H9 (cell line): ENCODE measurements at regions not wholly inside any gene's neighbourhood (a gene's known extent, or its start where the extent isn't known, plus 50 kb on each side); places are given as distances from the start of the nearest gene placed in this dataset.

ENCODE experiments used
- DNase-seq: peaks from one replicate; pipeline ENCODE4 v3.0.0-alpha.2; 2017
- H2AFZ ChIP-seq: one replicate; pipeline ENCODE4 v1.6.1; 2013; ENCODE audit warnings: mild to moderate bottlenecking, low read length, control low read depth, moderate library complexity
- H2AK5ac ChIP-seq: 2 replicates; pipeline ENCODE4 v1.6.1; 2013; ENCODE audit warnings: low read length, control low read depth, mixed read lengths; ENCODE audit not compliant: insufficient read length
- H2BK120ac ChIP-seq: one replicate; pipeline ENCODE4 v1.6.1; 2013; ENCODE audit warnings: low read depth, mild to moderate bottlenecking, low read length, control low read depth, inconsistent platforms; ENCODE audit not compliant: poor library complexity, severe bottlenecking
- H2BK12ac ChIP-seq: 2 replicates; pipeline ENCODE4 v1.6.1; 2013; ENCODE audit warnings: low read length, control low read depth, mixed read lengths, low read depth; ENCODE audit not compliant: insufficient read length
- H2BK15ac ChIP-seq: 2 replicates; pipeline ENCODE4 v1.6.1; 2013; ENCODE audit warnings: low read depth, low read length, control low read depth
- H2BK20ac ChIP-seq: one replicate; pipeline ENCODE4 v1.6.1; 2013; ENCODE audit warnings: low read depth, mild to moderate bottlenecking, low read length, control low read depth, inconsistent platforms; ENCODE audit not compliant: poor library complexity, severe bottlenecking
- H2BK5ac ChIP-seq: 2 replicates; pipeline ENCODE4 v1.6.1; 2013; ENCODE audit warnings: low read length, control low read depth, mixed read lengths; ENCODE audit not compliant: insufficient read length
- H3K14ac ChIP-seq: 2 replicates; pipeline ENCODE4 v1.6.1; 2013; ENCODE audit warnings: low read length, control low read depth; ENCODE audit not compliant: insufficient read depth
- H3K18ac ChIP-seq: 2 replicates; pipeline ENCODE4 v1.6.1; 2013; ENCODE audit warnings: low read depth, mild to moderate bottlenecking, mixed read lengths, low read length, control low read depth; ENCODE audit not compliant: insufficient read length
- H3K23ac ChIP-seq: 2 replicates; pipeline ENCODE4 v1.6.1; 2013; ENCODE audit warnings: low read length, control low read depth, mixed read lengths, low read depth; ENCODE audit not compliant: insufficient read length
- H3K23me2 ChIP-seq: 2 replicates; pipeline ENCODE4 v1.6.1; 2013; ENCODE audit warnings: low read depth, mild to moderate bottlenecking, mixed read lengths, low read length, control low read depth; ENCODE audit not compliant: insufficient read length, poor library complexity, severe bottlenecking
- H3K27ac ChIP-seq: 2 replicates; pipeline ENCODE4 v1.5.1; 2013; ENCODE audit warnings: low read length, control low read depth, mixed read lengths, low read depth; ENCODE audit not compliant: insufficient read length
- H3K27me3 ChIP-seq: 2 replicates; pipeline ENCODE4 v1.6.1; 2013; ENCODE audit warnings: low read length, control low read depth, inconsistent platforms; ENCODE audit not compliant: insufficient read depth
- H3K4ac ChIP-seq: 2 replicates; pipeline ENCODE4 v1.6.1; 2013; ENCODE audit warnings: low read depth, mild to moderate bottlenecking, control low read depth, inconsistent platforms, low read length, moderate library complexity
- H3K4me1 ChIP-seq: 2 replicates; pipeline ENCODE4 v1.6.1; 2013; ENCODE audit warnings: low read length, control low read depth, inconsistent platforms; ENCODE audit not compliant: insufficient read depth
- H3K4me2 ChIP-seq: 2 replicates; pipeline ENCODE4 v1.6.1; 2013; ENCODE audit warnings: low read length, control low read depth, mixed read lengths; ENCODE audit not compliant: insufficient read length, insufficient read depth
- H3K56ac ChIP-seq: 2 replicates; pipeline ENCODE4 v1.6.1; 2013; ENCODE audit warnings: low read depth, mild to moderate bottlenecking, mixed read lengths, low read length, control low read depth; ENCODE audit not compliant: insufficient read length
- H3K79me1 ChIP-seq: 2 replicates; pipeline ENCODE4 v1.6.1; 2013; ENCODE audit warnings: low read depth, mild to moderate bottlenecking, moderate library complexity, low read length, control low read depth, inconsistent platforms; ENCODE audit not compliant: insufficient read depth, poor library complexity, severe bottlenecking
- H3K79me2 ChIP-seq: 2 replicates; pipeline ENCODE4 v1.6.1; 2013; ENCODE audit warnings: low read length, control low read depth, inconsistent platforms; ENCODE audit not compliant: insufficient read depth
- H3K9ac ChIP-seq: 2 replicates; pipeline ENCODE4 v1.6.1; 2013; ENCODE audit warnings: low read length, control low read depth, mixed read lengths; ENCODE audit not compliant: insufficient read length; ENCODE audit errors: extremely low read depth
- H3K9me3 ChIP-seq: one replicate; pipeline ENCODE4 v1.6.1; 2013; ENCODE audit warnings: low read depth, low read length, inconsistent platforms; ENCODE audit not compliant: control insufficient read depth
- H3T11ph ChIP-seq: one replicate; pipeline ENCODE4 v1.6.1; 2013; ENCODE audit warnings: mild to moderate bottlenecking, low read length, control low read depth, inconsistent platforms
- H4K20me1 ChIP-seq: one replicate; pipeline ENCODE4 v1.6.1; 2013; ENCODE audit not compliant: control insufficient read depth, insufficient read length, insufficient read depth
- H4K5ac ChIP-seq: 2 replicates; pipeline ENCODE4 v1.6.1; 2013; ENCODE audit warnings: low read depth, mild to moderate bottlenecking, mixed read lengths, low read length, control low read depth; ENCODE audit not compliant: insufficient read length
- H4K8ac ChIP-seq: replicated peaks from 2 replicates; pipeline ENCODE4 v1.6.1; 2013; ENCODE audit warnings: low read length, control low read depth, mixed read lengths, low read depth; ENCODE audit not compliant: insufficient read length
- H4K91ac ChIP-seq: 2 replicates; pipeline ENCODE4 v1.6.1; 2013; ENCODE audit warnings: low read depth, mild to moderate bottlenecking, moderate library complexity, mixed read lengths, low read length, control low read depth; ENCODE audit not compliant: insufficient read length
- H3K27ac Mint-ChIP-seq, 3 experiments: 2 replicates in 2 of 3; 3 replicates in 1 of 3; pipeline ENCODE4 v1.8.0; 2020 to 2021; ENCODE audit warnings: mixed read lengths in 3 of 3, mild to moderate bottlenecking in 1 of 3, moderate library complexity in 1 of 3
- H3K27me3 Mint-ChIP-seq: 2 replicates; pipeline ENCODE4 v1.8.0; 2021; ENCODE audit warnings: low read depth, mild to moderate bottlenecking, moderate library complexity, mixed read lengths
- H3K36me3 Mint-ChIP-seq, 3 experiments: 2 replicates in 2 of 3; 3 replicates in 1 of 3; pipeline ENCODE4 v1.8.0; 2020 to 2021; ENCODE audit warnings: low read depth in 3 of 3, mixed read lengths in 3 of 3; ENCODE audit not compliant: insufficient read depth in 1 of 3
- H3K4me1 Mint-ChIP-seq, 2 experiments: 2 replicates each; pipeline ENCODE4 v1.8.0; 2020; ENCODE audit warnings: mixed read lengths in 2 of 2
- H3K4me3 Mint-ChIP-seq, 2 experiments: 2 replicates in 1 of 2; 3 replicates in 1 of 2; pipeline ENCODE4 v1.8.0; 2020 to 2021; ENCODE audit warnings: mild to moderate bottlenecking in 2 of 2, mixed read lengths in 2 of 2, moderate library complexity in 1 of 2
- H3K9me3 Mint-ChIP-seq, 2 experiments: 2 replicates in 1 of 2; 3 replicates in 1 of 2; pipeline ENCODE4 v1.8.0; 2020; ENCODE audit warnings: mild to moderate bottlenecking in 2 of 2, mixed read lengths in 2 of 2, moderate library complexity in 1 of 2
- WGBS: extraction: QIAGEN DNeasy Blood & Tissue Kit; methylation state at CpG from one replicate; pipeline ENCODE4 v1.1.7; 2013; ENCODE audit warnings: missing lambda C conversion rate, low lambda C conversion rate, mixed read lengths; ENCODE audit not compliant: insufficient read length; ENCODE audit errors: extremely low coverage; 5-methylcytosine and 5-hydroxymethylcytosine counted together
- TF ChIP-seq, protein P1 (sequence below): fragments of 200-600 bp; sonication (generic); conservative IDR thresholded peaks from 3 replicates; pipeline ENCODE4 v1.8.0; 2021; ENCODE audit warnings: antibody characterized with exemption, mild to moderate bottlenecking

DNA sequence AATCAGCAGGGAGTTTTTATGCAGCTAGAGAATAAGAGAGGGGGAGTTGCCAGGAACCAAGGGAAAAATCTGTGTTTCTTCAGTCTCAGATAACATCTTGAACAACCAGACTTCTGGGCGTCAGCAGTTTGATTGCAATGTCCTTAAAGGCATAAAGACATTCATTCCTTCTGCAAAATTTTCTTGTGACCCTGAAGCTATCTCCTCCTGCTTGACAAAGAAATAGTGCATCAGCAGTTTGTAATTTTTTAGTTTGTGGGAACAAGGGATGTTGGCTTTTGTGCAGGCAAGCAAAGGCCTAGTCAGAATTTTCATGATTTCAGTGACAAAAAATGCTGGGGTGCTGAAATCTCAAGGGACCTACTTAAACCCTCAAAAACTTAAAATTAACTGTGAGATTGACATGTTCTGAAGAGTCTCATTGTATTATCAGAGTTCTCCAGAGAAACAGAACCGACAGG lies 125.8 kb upstream of the UNC5C start:
- whole genome bisulfite sequencing: no CpG with 5 or more reads among the region's 2 CpGs
- Mint-ChIP-seq H3K27me3 (no peaks in the 10 kb centered on the region), H3K4me3 (no peak overlapping the region), H3K9me3 (peaks cover 0 to 3% of the 10 kb centered on the region in 2 experiments; a peak in 2 of 5 replicates), H3K27ac (no peak overlapping the region), H3K36me3 (peaks cover 0 to 2% (median 0%) of the 10 kb centered on the region in 3 experiments; a peak in 2 of 7 replicates), H3K4me1 (peaks cover 3 to 5% of the 10 kb centered on the region in 2 experiments; a peak in 3 of 4 replicates)
- Histone ChIP-seq H4K91ac (no peak overlapping the region), H3K27me3 (no peaks in the 10 kb centered on the region), H3K23me2 (no peaks in the 10 kb centered on the region), H3K79me1 (no peaks in the 10 kb centered on the region), H2AK5ac (no peak overlapping the region), H3K9me3 (no peaks in the 10 kb centered on the region), H3K18ac (no peak overlapping the region), H3K79me2 (no peaks in the 10 kb centered on the region), H2BK20ac (no peak overlapping the region), H2BK120ac (no peak overlapping the region), H4K8ac (no peak overlapping the region), H3K4me2 (no peak overlapping the region), H3K27ac (no peak overlapping the region), H3K4me1 (no peaks in the 10 kb centered on the region), H3T11ph (no peak overlapping the region), H3K23ac (no peak overlapping the region), H2AFZ (no peak overlapping the region), H2BK15ac (no peak overlapping the region), H3K14ac (no peak overlapping the region), H3K4ac (no peak overlapping the region), H2BK5ac (no peak overlapping the region), H2BK12ac (no peak overlapping the region), H3K9ac (no peak overlapping the region), H4K20me1 (no peaks in the 10 kb centered on the region), H3K56ac (no peak overlapping the region), H4K5ac (no peak overlapping the region)
- no peak for DNase-seq
- TF ChIP-seq, protein P1, sequence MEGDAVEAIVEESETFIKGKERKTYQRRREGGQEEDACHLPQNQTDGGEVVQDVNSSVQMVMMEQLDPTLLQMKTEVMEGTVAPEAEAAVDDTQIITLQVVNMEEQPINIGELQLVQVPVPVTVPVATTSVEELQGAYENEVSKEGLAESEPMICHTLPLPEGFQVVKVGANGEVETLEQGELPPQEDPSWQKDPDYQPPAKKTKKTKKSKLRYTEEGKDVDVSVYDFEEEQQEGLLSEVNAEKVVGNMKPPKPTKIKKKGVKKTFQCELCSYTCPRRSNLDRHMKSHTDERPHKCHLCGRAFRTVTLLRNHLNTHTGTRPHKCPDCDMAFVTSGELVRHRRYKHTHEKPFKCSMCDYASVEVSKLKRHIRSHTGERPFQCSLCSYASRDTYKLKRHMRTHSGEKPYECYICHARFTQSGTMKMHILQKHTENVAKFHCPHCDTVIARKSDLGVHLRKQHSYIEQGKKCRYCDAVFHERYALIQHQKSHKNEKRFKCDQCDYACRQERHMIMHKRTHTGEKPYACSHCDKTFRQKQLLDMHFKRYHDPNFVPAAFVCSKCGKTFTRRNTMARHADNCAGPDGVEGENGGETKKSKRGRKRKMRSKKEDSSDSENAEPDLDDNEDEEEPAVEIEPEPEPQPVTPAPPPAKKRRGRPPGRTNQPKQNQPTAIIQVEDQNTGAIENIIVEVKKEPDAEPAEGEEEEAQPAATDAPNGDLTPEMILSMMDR: no peak
